OCI-LY7 (cell line): ENCODE measurements at regions not wholly inside any gene's neighbourhood (a gene's known extent, or its start where the extent isn't known, plus 50 kb on each side); places are given as distances from the start of the nearest gene placed in this dataset.

Experiments used
- BruUV-seq: library from RNA; stranded (reverse); fragments of 400-500 nt; replicated peaks from 2 replicates; lab custom pipeline; 2021; lab: Mats Ljungman, UMichigan
- CTCF ChIA-PET: fragments of 300-600 bp; sonication (Branson Sonifier 250); formaldehyde crosslinking; loops from one replicate; lab custom pipeline; 2022; ENCODE audit warnings: antibody characterized with exemption; ENCODE audit not compliant: unreplicated experiment; lab: Charles Lee
- POLR2A ChIA-PET: fragments of 300-600 bp; sonication (Branson Sonifier 250); formaldehyde crosslinking; loops from one replicate; lab custom pipeline; 2022; ENCODE audit warnings: antibody characterized with exemption; lab: Charles Lee
- DNase-seq: peaks from one replicate; pipeline ENCODE4 v3.0.0-alpha.2; 2015; ENCODE audit warnings: low spot score
- H2AFZ ChIP-seq: fragments of 200-600 bp; sonication (generic), shearing (Covaris generic); 2 replicates; pipeline ENCODE4 v1.6.1; 2014; ENCODE audit warnings: mild to moderate bottlenecking, antibody characterized with exemption, low read length, moderate library complexity
- H3K27ac ChIP-seq: fragments of 200-600 bp; sonication (generic); 2 replicates; pipeline ENCODE4 v1.5.1; 2014; ENCODE audit warnings: mixed run types, low read depth, mild to moderate bottlenecking, moderate library complexity, low read length, inconsistent platforms; ENCODE audit not compliant: poor library complexity, severe bottlenecking
- H3K36me3 ChIP-seq: fragments of 200-600 bp; sonication (generic); 2 replicates; pipeline ENCODE4 v1.6.1; 2014; ENCODE audit warnings: mild to moderate bottlenecking, antibody characterized with exemption, low read length, moderate library complexity, mixed read lengths; ENCODE audit not compliant: insufficient read depth
- H3K4me1 ChIP-seq: fragments of 200-600 bp; sonication (generic); 2 replicates; pipeline ENCODE4 v1.5.1; 2014; ENCODE audit warnings: mild to moderate bottlenecking, low read length; ENCODE audit not compliant: insufficient read depth, poor library complexity, severe bottlenecking
- H3K4me2 ChIP-seq: fragments of 200-600 bp; sonication (generic); 2 replicates; pipeline ENCODE4 v1.6.1; 2014; ENCODE audit warnings: mild to moderate bottlenecking, low read length
- H3K4me3 ChIP-seq: fragments of 200-600 bp; sonication (generic); 2 replicates; pipeline ENCODE4 v1.5.1; 2014; ENCODE audit warnings: mild to moderate bottlenecking, low read depth, low read length; ENCODE audit not compliant: poor library complexity, severe bottlenecking
- H3K79me2 ChIP-seq: fragments of 200-600 bp; sonication (generic); 2 replicates; pipeline ENCODE4 v1.6.1; 2016; ENCODE audit warnings: low read depth, mild to moderate bottlenecking, low read length, moderate library complexity, mixed read lengths; ENCODE audit not compliant: insufficient read depth
- H3K9me2 ChIP-seq: fragments of 200-600 bp; sonication (generic); 2 replicates; pipeline ENCODE4 v1.6.1; 2016; ENCODE audit warnings: mild to moderate bottlenecking, low read length, mixed read lengths; ENCODE audit not compliant: insufficient read depth
- H3K9me3 ChIP-seq: fragments of 200-600 bp; sonication (generic); 2 replicates; pipeline ENCODE4 v1.6.1; 2014; ENCODE audit warnings: mild to moderate bottlenecking, mixed run types, low read length, mixed read lengths
- H4K20me1 ChIP-seq: fragments of 200-600 bp; sonication (generic); 2 replicates; pipeline ENCODE4 v1.6.1; 2014; ENCODE audit warnings: mild to moderate bottlenecking, antibody characterized with exemption, low read length, moderate library complexity, mixed read lengths; ENCODE audit not compliant: insufficient read depth
- EZH2phosphoT487 ChIP-seq: fragments of 200-600 bp; sonication (generic); IDR thresholded peaks from 2 replicates; pipeline ENCODE4 v1.6.1; 2018; ENCODE audit warnings: low read depth, borderline replicate concordance, mild to moderate bottlenecking, mixed run types, antibody characterized with exemption, low read length, moderate library complexity, mixed read lengths
- intact Hi-C: fragments of 100-400 bp; cut with micrococcal nuclease; formaldehyde crosslinking; loops from one replicate; pipeline ENCODE4 v1.10.0; 2022; ENCODE audit not compliant: unreplicated experiment
- TF ChIP-seq, protein P1 (sequence below): fragments of 200-600 bp; sonication (generic); conservative IDR thresholded peaks from 2 replicates; pipeline ENCODE4 v1.5.1; 2014; ENCODE audit warnings: mild to moderate bottlenecking, antibody characterized with exemption, low read length, moderate library complexity, mixed read lengths

DNA sequence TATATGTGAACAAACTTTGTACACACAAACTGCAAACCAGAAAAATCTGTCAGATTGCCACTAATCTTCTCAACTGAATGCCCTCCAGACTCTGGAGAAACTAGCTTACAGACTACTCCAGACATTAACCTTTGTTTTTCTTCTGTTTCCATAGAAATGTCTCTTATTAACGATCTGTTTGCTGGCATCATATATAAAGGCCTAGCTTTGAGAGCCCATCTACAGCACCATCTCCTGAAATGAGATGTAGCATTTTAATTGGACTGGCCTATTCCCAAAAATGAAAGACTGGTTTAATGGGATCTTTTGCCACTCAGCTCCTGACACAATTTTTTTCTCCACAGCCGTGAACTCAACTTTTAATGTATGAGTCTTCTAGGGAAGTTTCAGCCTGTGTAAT lies 266.0 kb upstream of the IL1RAPL1 start:
- H3K36me3 ChIP-seq = no peaks in the 10 kb centered on the region
- no peaks in the 10 kb centered on the region for H3K79me2 ChIP-seq
- H3K4me3 ChIP-seq = no peak overlapping the region
- DNase-seq = no peak
- no peaks in the 10 kb centered on the region for H3K9me3 ChIP-seq
- no peak overlapping the region for H3K4me2 ChIP-seq
- H2AFZ ChIP-seq = no peak overlapping the region
- POLR2A ChIA-PET = no interaction called here
- H3K4me1 ChIP-seq = no peaks in the 10 kb centered on the region
- no TSS peak for BruUV-seq
- intact Hi-C loops = no loop called here
- H3K27ac ChIP-seq = no peak overlapping the region
- no peaks in the 10 kb centered on the region for H4K20me1 ChIP-seq
- no peak for TF ChIP-seq EZH2phosphoT487
- TF ChIP-seq, protein P1, sequence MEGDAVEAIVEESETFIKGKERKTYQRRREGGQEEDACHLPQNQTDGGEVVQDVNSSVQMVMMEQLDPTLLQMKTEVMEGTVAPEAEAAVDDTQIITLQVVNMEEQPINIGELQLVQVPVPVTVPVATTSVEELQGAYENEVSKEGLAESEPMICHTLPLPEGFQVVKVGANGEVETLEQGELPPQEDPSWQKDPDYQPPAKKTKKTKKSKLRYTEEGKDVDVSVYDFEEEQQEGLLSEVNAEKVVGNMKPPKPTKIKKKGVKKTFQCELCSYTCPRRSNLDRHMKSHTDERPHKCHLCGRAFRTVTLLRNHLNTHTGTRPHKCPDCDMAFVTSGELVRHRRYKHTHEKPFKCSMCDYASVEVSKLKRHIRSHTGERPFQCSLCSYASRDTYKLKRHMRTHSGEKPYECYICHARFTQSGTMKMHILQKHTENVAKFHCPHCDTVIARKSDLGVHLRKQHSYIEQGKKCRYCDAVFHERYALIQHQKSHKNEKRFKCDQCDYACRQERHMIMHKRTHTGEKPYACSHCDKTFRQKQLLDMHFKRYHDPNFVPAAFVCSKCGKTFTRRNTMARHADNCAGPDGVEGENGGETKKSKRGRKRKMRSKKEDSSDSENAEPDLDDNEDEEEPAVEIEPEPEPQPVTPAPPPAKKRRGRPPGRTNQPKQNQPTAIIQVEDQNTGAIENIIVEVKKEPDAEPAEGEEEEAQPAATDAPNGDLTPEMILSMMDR = no peak
- no peaks in the 10 kb centered on the region for H3K9me2 ChIP-seq
- CTCF ChIA-PET = no interaction called here

DNA sequence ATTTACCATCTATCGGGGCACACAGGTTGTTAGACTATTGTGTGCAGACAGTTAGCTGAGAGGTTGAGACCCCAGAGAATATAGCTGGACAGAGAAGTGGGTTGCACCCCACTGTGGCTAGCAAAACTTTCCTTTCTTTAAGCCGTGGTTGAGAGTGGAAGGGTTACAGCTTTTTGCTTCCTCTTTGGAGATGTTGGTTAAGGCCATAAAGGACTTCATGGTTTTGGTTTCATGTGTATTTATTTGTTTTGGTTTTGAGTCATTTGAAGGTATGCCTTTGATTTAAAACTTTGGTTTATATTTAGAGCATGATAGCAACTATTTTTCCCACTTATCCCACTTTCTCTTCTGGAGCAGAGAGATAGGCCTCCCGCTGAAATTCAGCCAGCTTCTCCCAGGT lies 274.3 kb upstream of the IL1RAPL1 start:
- POLR2A ChIA-PET = no interaction called here
- Histone ChIP-seq H3K9me3 (no peaks in the 10 kb centered on the region), H3K4me1 (no peaks in the 10 kb centered on the region), H3K4me2 (no peak overlapping the region), H4K20me1 (no peaks in the 10 kb centered on the region), H3K4me3 (no peak overlapping the region), H3K79me2 (no peaks in the 10 kb centered on the region), H3K27ac (no peak overlapping the region), H2AFZ (no peak overlapping the region), H3K9me2 (no peaks in the 10 kb centered on the region), H3K36me3 (no peaks in the 10 kb centered on the region)
- no TSS peak for BruUV-seq
- intact Hi-C loops = no loop called here
- TF ChIP-seq, protein P1 = no peak
- TF ChIP-seq EZH2phosphoT487 = no peak
- DNase-seq = no peak
- CTCF ChIA-PET = no interaction called here

- H3K9me2 ChIP-seq = no peaks in the 10 kb centered on the region
- no peak for TF ChIP-seq EZH2phosphoT487
- TF ChIP-seq, protein P1 = no peak
- no peak overlapping the region for H3K27ac ChIP-seq
- ChIA-PET POLR2A (interaction anchor here (0.7 kb wide), 1 partner anchor 829 kb away, joined by 3 read pairs; no protein-coding TSS in a partner anchor), CTCF (no interaction called here)
- no peaks in the 10 kb centered on the region for H3K79me2 ChIP-seq
- no peak overlapping the region for H2AFZ ChIP-seq
- DNase-seq = no peak
- H3K36me3 ChIP-seq = no peaks in the 10 kb centered on the region
- H3K4me1 ChIP-seq = no peaks in the 10 kb centered on the region
- H3K4me2 ChIP-seq = no peak overlapping the region
- no peak overlapping the region for H3K4me3 ChIP-seq
- no TSS peak for BruUV-seq
- no peaks in the 10 kb centered on the region for H4K20me1 ChIP-seq
- intact Hi-C loops = no loop called here
- no peaks in the 10 kb centered on the region for H3K9me3 ChIP-seq
These were observed 275.0 kb upstream of the IL1RAPL1 start for GRCh38 chrX:28312259-28312658.
